K562 (cell line): ENCODE measurements at regions not wholly inside any gene's neighbourhood (a gene's known extent, or its start where the extent isn't known, plus 50 kb on each side); places are given as distances from the start of the nearest gene placed in this dataset.

ENCODE experiments used
- ATAC-seq: fragments of 200-7000 bp; cut with Tn5 transposase; 3 replicates; pipeline ENCODE4 v1.9.1; 2020; ENCODE audit warnings: moderate library complexity
- BruUV-seq: library from RNA; stranded (reverse); fragments of 400-500 nt; replicated peaks from 2 replicates; lab custom pipeline; 2021; lab: Mats Ljungman, UMichigan
- CTCF ChIA-PET: fragments of 300-600 bp; formaldehyde crosslinking; extraction: SDS; loops from one replicate; lab custom pipeline; 2021; ENCODE audit warnings: low intra/inter-chr PET ratio; lab: Yijun Ruan, JAX
- POLR2A ChIA-PET: fragments of 300-600, 350-650 bp; sonication (Branson Sonifier 250); formaldehyde crosslinking; extraction: SDS; loops from one replicate; lab custom pipeline; 2021; ENCODE audit warnings: antibody characterized with exemption, inconsistent platforms; lab: Yijun Ruan, JAX
- DNase-seq, 4 experiments: peaks; one replicate each; pipeline versions ENCODE4 v3.0.0 to v3.0.0-alpha.2; 2011 to 2018; ENCODE audit warnings: low spot score in 3 of 4, mixed read lengths in 3 of 4; ENCODE audit errors: extremely low read depth in 1 of 4
- FAIRE-seq: peaks from 2 replicates; lab custom pipeline; 2011; peaks lifted over from hg19 to GRCh38; lab: Jason Lieb, UNC
- H2AFZ ChIP-seq: 2 replicates; pipeline ENCODE4 v1.6.0; 2011; ENCODE audit warnings: low read depth, low read length, control low read depth, inconsistent platforms
- H3K27ac ChIP-seq: fragments of 200-600 bp; 3 replicates; pipeline ENCODE4 v1.8.0; 2011; ENCODE audit warnings: low read depth, mild to moderate bottlenecking, control low read depth, inconsistent platforms, low read length, moderate library complexity, mixed read lengths; ENCODE audit errors: extremely low read depth
- H3K27me3 ChIP-seq, 2 experiments: fragments of 300-600 bp in 1 of 2; 2 replicates in 1 of 2; 3 replicates in 1 of 2; pipeline versions ENCODE4 v1.6.0 to v1.8.0; 2011; ENCODE audit warnings: inconsistent platforms in 2 of 2, low read length in 2 of 2, mild to moderate bottlenecking in 1 of 2, mixed read lengths in 1 of 2, moderate library complexity in 1 of 2; ENCODE audit not compliant: control insufficient read depth in 2 of 2, insufficient read depth in 2 of 2
- H3K36me3 ChIP-seq: fragments of 300-600 bp; 3 replicates; pipeline ENCODE4 v1.8.0; 2011; ENCODE audit warnings: mild to moderate bottlenecking, low read length, inconsistent platforms; ENCODE audit not compliant: control insufficient read depth, insufficient read depth
- H3K4me1 ChIP-seq, 2 experiments: fragments of 200-600 bp in 1 of 2; replicated peaks in 1 of 2; 2 replicates in 1 of 2; 3 replicates in 1 of 2; pipeline versions ENCODE4 v1.5.1 to v1.8.0; 2011; ENCODE audit warnings: inconsistent platforms in 2 of 2, low read length in 2 of 2, mild to moderate bottlenecking in 1 of 2, mixed read lengths in 1 of 2, moderate library complexity in 1 of 2; ENCODE audit not compliant: control insufficient read depth in 2 of 2, insufficient read depth in 2 of 2
- H3K4me2 ChIP-seq: 2 replicates; pipeline ENCODE4 v1.6.1; 2011; ENCODE audit warnings: low read length, control low read depth, inconsistent platforms, mixed read lengths; ENCODE audit not compliant: insufficient read depth
- H3K4me3 ChIP-seq: fragments of 200-600 bp; sonication (generic), shearing (Covaris generic); 2 replicates; pipeline ENCODE4 v1.5.1; 2016; ENCODE audit warnings: control low read depth, inconsistent platforms
- H3K79me2 ChIP-seq: fragments of 200-600 bp; 3 replicates; pipeline ENCODE4 v1.8.0; 2011; ENCODE audit warnings: low read length, inconsistent platforms; ENCODE audit not compliant: control insufficient read depth, insufficient read depth
- H3K9ac ChIP-seq, 2 experiments: 2 replicates each; pipeline versions ENCODE4 v1.6.0 to v1.6.1; 2011; ENCODE audit warnings: low read depth in 2 of 2, low read length in 2 of 2, control low read depth in 1 of 2, inconsistent platforms in 1 of 2, mild to moderate bottlenecking in 1 of 2, mixed read lengths in 1 of 2; ENCODE audit not compliant: insufficient read depth in 1 of 2
- H3K9me1 ChIP-seq: one replicate; pipeline ENCODE4 v1.6.0; 2011; ENCODE audit warnings: inconsistent platforms, mild to moderate bottlenecking, low read length, moderate library complexity; ENCODE audit not compliant: control insufficient read depth, insufficient read depth
- H3K9me3 ChIP-seq: replicated peaks from 2 replicates; pipeline ENCODE4 v1.5.1; 2011; ENCODE audit warnings: low read depth, low read length, inconsistent platforms; ENCODE audit not compliant: control insufficient read depth, insufficient read depth
- H4K20me1 ChIP-seq: replicated peaks from 2 replicates; pipeline ENCODE4 v1.6.1; 2011; ENCODE audit warnings: low read length, inconsistent platforms, mixed read lengths; ENCODE audit not compliant: control insufficient read depth, insufficient read depth
- CC2D1A ChIP-seq: fragments of 450-650 bp; IDR thresholded peaks from 2 replicates; pipeline ENCODE4 v1.6.1; 2017; ENCODE audit warnings: mild to moderate bottlenecking
- CHCHD3 ChIP-seq: fragments of 250-450 bp; sonication (Bioruptor Pico); IDR thresholded peaks from 2 replicates; pipeline ENCODE4 v2.1.2; 2022; ENCODE audit warnings: mild to moderate bottlenecking
- GABPB2 ChIP-seq: fragments of 250-450 bp; sonication (Bioruptor Pico); conservative IDR thresholded peaks from 2 replicates; pipeline ENCODE4 v1.5.1; 2021; ENCODE audit warnings: mild to moderate bottlenecking
- HDAC1 ChIP-seq, 2 experiments: fragments of 450-650 bp; IDR thresholded peaks; 2 replicates each; pipeline ENCODE4 v1.6.1; 2016 to 2017; ENCODE audit warnings: inconsistent platforms in 1 of 2, mild to moderate bottlenecking in 1 of 2, moderate library complexity in 1 of 2
- KDM5B ChIP-seq: fragments of 200-600 bp; sonication (generic); IDR thresholded peaks from 2 replicates; pipeline ENCODE4 v1.6.1; 2012; ENCODE audit warnings: low read depth, mild to moderate bottlenecking, moderate library complexity, low read length, control low read depth, inconsistent platforms; ENCODE audit not compliant: insufficient replicate concordance
- MAFF ChIP-seq: IDR thresholded peaks from 2 replicates; pipeline ENCODE4 v1.6.1; 2012; ENCODE audit warnings: low read length, improper control_type of control experiment
- MAFG ChIP-seq: fragments of 450-650 bp; conservative IDR thresholded peaks from 2 replicates; pipeline ENCODE4 v1.6.1; 2016; ENCODE audit warnings: missing genetic modification characterization, missing compliant biosample characterization
- ZBTB17 ChIP-seq: fragments of 450-650 bp; formaldehyde crosslinking; IDR thresholded peaks from 2 replicates; pipeline ENCODE4 v1.4.0; 2020; ENCODE audit warnings: mild to moderate bottlenecking
- ZNF316 ChIP-seq: fragments of 450-650 bp; IDR thresholded peaks from 2 replicates; pipeline ENCODE4 v1.6.1; 2016
- WGBS: fragments of 100-300 bp; shearing (Covaris generic); methylation state at CpG from one replicate; pipeline ENCODE4 v1.1.6; 2016; ENCODE audit warnings: low coverage, mixed read lengths; ENCODE audit not compliant: insufficient coverage; ENCODE audit errors: missing lambda C conversion rate; 5-methylcytosine and 5-hydroxymethylcytosine counted together
- in situ Hi-C: fragments of 300-500 bp; cut with MboI; formaldehyde crosslinking; loops from 4 replicates; pipeline ENCODE4 v1.15.0; 2018; ENCODE audit warnings: inconsistent platforms, mixed read lengths
- intact Hi-C: fragments of 100-400 bp; cut with micrococcal nuclease; formaldehyde crosslinking; loops from 2 replicates; pipeline ENCODE4 v1.14.2; 2022
- TF ChIP-seq, protein P1 (sequence below): fragments of 250-450 bp; sonication (Bioruptor Pico); IDR thresholded peaks from 2 replicates; pipeline ENCODE4 v1.4.0; 2020
- TF ChIP-seq, protein P2 (sequence below): sonication (generic); formaldehyde crosslinking; IDR thresholded peaks from 2 replicates; pipeline ENCODE4 v1.9.0; 2022; ENCODE audit warnings: mild to moderate bottlenecking, missing genetic modification reagents
- TF ChIP-seq, protein P3 (sequence below): sonication (generic); formaldehyde crosslinking; IDR thresholded peaks from 2 replicates; pipeline ENCODE4 v1.8.1; 2022; ENCODE audit warnings: missing genetic modification reagents
- TF ChIP-seq, protein P4 (sequence below): fragments of 250-450 bp; sonication (Bioruptor Pico); IDR thresholded peaks from 2 replicates; pipeline ENCODE4 v1.8.0; 2022; ENCODE audit warnings: inconsistent platforms

DNA sequence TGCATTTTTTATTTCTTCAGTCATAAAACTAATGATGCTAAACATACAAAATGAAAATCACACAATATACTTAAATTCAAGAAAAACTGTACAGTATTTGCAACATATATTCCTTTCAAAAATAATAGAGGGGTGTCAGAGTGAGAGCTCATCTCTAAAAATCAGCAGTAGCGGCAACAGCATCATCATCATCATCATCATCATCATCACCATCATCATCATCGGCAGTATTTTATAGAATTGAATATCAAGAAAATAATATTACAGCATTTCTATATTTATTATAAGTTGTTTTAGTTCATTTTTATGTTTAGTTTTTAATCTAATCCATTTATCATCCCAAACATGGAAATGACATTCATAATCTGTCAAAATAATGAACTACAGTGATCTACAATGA is 67.4 kb upstream of the PPP1R3A start (continued):
- TF ChIP-seq, protein P1, sequence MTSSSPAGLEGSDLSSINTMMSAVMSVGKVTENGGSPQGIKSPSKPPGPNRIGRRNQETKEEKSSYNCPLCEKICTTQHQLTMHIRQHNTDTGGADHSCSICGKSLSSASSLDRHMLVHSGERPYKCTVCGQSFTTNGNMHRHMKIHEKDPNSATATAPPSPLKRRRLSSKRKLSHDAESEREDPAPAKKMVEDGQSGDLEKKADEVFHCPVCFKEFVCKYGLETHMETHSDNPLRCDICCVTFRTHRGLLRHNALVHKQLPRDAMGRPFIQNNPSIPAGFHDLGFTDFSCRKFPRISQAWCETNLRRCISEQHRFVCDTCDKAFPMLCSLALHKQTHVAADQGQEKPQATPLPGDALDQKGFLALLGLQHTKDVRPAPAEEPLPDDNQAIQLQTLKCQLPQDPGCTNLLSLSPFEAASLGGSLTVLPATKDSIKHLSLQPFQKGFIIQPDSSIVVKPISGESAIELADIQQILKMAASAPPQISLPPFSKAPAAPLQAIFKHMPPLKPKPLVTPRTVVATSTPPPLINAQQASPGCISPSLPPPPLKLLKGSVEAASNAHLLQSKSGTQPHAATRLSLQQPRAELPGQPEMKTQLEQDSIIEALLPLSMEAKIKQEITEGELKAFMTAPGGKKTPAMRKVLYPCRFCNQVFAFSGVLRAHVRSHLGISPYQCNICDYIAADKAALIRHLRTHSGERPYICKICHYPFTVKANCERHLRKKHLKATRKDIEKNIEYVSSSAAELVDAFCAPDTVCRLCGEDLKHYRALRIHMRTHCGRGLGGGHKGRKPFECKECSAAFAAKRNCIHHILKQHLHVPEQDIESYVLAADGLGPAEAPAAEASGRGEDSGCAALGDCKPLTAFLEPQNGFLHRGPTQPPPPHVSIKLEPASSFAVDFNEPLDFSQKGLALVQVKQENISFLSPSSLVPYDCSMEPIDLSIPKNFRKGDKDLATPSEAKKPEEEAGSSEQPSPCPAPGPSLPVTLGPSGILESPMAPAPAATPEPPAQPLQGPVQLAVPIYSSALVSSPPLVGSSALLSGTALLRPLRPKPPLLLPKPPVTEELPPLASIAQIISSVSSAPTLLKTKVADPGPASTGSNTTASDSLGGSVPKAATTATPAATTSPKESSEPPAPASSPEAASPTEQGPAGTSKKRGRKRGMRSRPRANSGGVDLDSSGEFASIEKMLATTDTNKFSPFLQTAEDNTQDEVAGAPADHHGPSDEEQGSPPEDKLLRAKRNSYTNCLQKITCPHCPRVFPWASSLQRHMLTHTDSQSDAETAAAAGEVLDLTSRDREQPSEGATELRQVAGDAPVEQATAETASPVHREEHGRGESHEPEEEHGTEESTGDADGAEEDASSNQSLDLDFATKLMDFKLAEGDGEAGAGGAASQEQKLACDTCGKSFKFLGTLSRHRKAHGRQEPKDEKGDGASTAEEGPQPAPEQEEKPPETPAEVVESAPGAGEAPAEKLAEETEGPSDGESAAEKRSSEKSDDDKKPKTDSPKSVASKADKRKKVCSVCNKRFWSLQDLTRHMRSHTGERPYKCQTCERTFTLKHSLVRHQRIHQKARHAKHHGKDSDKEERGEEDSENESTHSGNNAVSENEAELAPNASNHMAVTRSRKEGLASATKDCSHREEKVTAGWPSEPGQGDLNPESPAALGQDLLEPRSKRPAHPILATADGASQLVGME (CRISPR knock-in tag) = no peak
- TF ChIP-seq KDM5B = no peak
- TF ChIP-seq, protein P2, sequence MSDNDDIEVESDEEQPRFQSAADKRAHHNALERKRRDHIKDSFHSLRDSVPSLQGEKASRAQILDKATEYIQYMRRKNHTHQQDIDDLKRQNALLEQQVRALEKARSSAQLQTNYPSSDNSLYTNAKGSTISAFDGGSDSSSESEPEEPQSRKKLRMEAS (CRISPR knock-in tag) = no peak
- TF ChIP-seq HDAC1 (IDR thresholded peaks at IDR 0.05) = no peak

DNA sequence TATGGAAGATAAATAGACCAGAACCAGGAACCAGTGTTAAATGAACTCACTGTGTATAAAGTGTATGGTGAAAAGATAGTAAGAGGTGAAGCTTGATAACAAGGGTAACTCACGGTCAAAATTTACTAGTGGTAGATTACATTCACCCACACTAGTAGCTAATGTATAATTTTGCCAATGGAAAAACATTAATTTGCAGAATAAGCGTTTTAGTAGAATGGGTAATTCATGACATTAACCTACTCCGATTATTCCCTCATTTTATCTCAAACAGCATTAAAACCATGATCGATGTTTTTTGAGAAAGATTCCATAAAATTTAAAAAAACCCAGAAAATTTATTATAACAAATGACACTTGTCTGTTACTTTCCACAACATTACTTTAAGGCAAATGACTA is 57.7 kb upstream of the PPP1R3A start:
- CTCF ChIA-PET = no interaction called here
- no peak overlapping the region for H3K4me2 ChIP-seq
- H3K9ac ChIP-seq = no peak overlapping the region
- no peak for DNase-seq
- no peaks in the 10 kb centered on the region for H3K27me3 ChIP-seq
- no peaks in the 10 kb centered on the region for H3K9me1 ChIP-seq
- in situ Hi-C loops (no loop called here), intact Hi-C loops (no loop called here)
- no peaks in the 10 kb centered on the region for H4K20me1 ChIP-seq
- 0% methylated on average over 4 of the region's 4 CpGs for WGBS
- no peak for ATAC-seq
- no peak overlapping the region for H3K4me3 ChIP-seq
- H3K4me1 ChIP-seq = no peaks in the 10 kb centered on the region
- H3K79me2 ChIP-seq = no peaks in the 10 kb centered on the region
- no peak overlapping the region for H3K27ac ChIP-seq
- POLR2A ChIA-PET = no interaction called here
- TF ChIP-seq ZBTB17 (no peak), ZNF316 (peak; percentile 53), CC2D1A (no peak), MAFF (0 out of 2 replicates have a peak, but pooled peaks have one; percentile 6), MAFG (tag) (0 out of 2 replicates have a peak, but pooled peaks have one; percentile 19), CHCHD3 (CRISPR knock-in tag) (no peak), GABPB2 (CRISPR knock-in tag) (no peak)
- TF ChIP-seq, protein P3, sequence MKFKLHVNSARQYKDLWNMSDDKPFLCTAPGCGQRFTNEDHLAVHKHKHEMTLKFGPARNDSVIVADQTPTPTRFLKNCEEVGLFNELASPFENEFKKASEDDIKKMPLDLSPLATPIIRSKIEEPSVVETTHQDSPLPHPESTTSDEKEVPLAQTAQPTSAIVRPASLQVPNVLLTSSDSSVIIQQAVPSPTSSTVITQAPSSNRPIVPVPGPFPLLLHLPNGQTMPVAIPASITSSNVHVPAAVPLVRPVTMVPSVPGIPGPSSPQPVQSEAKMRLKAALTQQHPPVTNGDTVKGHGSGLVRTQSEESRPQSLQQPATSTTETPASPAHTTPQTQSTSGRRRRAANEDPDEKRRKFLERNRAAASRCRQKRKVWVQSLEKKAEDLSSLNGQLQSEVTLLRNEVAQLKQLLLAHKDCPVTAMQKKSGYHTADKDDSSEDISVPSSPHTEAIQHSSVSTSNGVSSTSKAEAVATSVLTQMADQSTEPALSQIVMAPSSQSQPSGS (CRISPR knock-in tag) = no peak
- TF ChIP-seq, protein P4, sequence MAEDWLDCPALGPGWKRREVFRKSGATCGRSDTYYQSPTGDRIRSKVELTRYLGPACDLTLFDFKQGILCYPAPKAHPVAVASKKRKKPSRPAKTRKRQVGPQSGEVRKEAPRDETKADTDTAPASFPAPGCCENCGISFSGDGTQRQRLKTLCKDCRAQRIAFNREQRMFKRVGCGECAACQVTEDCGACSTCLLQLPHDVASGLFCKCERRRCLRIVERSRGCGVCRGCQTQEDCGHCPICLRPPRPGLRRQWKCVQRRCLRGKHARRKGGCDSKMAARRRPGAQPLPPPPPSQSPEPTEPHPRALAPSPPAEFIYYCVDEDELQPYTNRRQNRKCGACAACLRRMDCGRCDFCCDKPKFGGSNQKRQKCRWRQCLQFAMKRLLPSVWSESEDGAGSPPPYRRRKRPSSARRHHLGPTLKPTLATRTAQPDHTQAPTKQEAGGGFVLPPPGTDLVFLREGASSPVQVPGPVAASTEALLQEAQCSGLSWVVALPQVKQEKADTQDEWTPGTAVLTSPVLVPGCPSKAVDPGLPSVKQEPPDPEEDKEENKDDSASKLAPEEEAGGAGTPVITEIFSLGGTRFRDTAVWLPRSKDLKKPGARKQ (CRISPR knock-in tag) = no peak
- no TSS peak for BruUV-seq
- H3K36me3 ChIP-seq = no peaks in the 10 kb centered on the region
- H3K9me3 ChIP-seq = no peaks in the 10 kb centered on the region
- H2AFZ ChIP-seq = no peak overlapping the region
- no peak for FAIRE-seq
